Astrocyte (in vitro differentiated cells and primary cell): ENCODE measurements at regions not wholly inside any gene's neighbourhood (a gene's known extent, or its start where the extent isn't known, plus 50 kb on each side); places are given as distances from the start of the nearest gene placed in this dataset.

Experiments used
- DNase-seq: peaks from one replicate; pipeline ENCODE4 v3.0.0-alpha.2; 2010; ENCODE audit warnings: low read depth
- FAIRE-seq: peaks from 2 replicates; lab custom pipeline; 2011; peaks lifted over from hg19 to GRCh38; lab: Jason Lieb, UNC
- H2AFZ ChIP-seq: 2 replicates; pipeline ENCODE4 v1.6.0; 2012; ENCODE audit warnings: low read depth, low read length, inconsistent platforms
- H3K27ac ChIP-seq: 2 replicates; pipeline ENCODE4 v1.5.1; 2011; ENCODE audit warnings: low read depth, low read length, inconsistent platforms
- H3K27me3 ChIP-seq: 2 replicates; pipeline ENCODE4 v1.6.0; 2011; ENCODE audit warnings: low read length, inconsistent platforms; ENCODE audit not compliant: insufficient read depth
- H3K36me3 ChIP-seq: 2 replicates; pipeline ENCODE4 v1.5.1; 2011; ENCODE audit warnings: low read length, inconsistent platforms; ENCODE audit not compliant: insufficient read depth
- H3K4me1 ChIP-seq: 2 replicates; pipeline ENCODE4 v1.5.1; 2011; ENCODE audit warnings: low read length, inconsistent platforms; ENCODE audit not compliant: insufficient read depth
- H3K4me2 ChIP-seq: 2 replicates; pipeline ENCODE4 v1.6.0; 2012; ENCODE audit warnings: low read length, inconsistent platforms
- H3K4me3 ChIP-seq: 2 replicates; pipeline ENCODE4 v1.5.1; 2011; ENCODE audit warnings: low read depth, mild to moderate bottlenecking, low read length, inconsistent platforms; ENCODE audit not compliant: insufficient read depth
- H3K79me2 ChIP-seq: 2 replicates; pipeline ENCODE4 v1.6.0; 2012; ENCODE audit warnings: mild to moderate bottlenecking, low read length, inconsistent platforms; ENCODE audit not compliant: insufficient read depth
- H3K9ac ChIP-seq: 2 replicates; pipeline ENCODE4 v1.6.0; 2012; ENCODE audit warnings: mild to moderate bottlenecking, low read length, inconsistent platforms
- H3K9me3 ChIP-seq: 2 replicates; pipeline ENCODE4 v1.5.1; 2012; ENCODE audit warnings: low read depth, mild to moderate bottlenecking, low read length, inconsistent platforms; ENCODE audit not compliant: insufficient read depth
- H4K20me1 ChIP-seq: 2 replicates; pipeline ENCODE4 v1.6.0; 2012; ENCODE audit warnings: low read length, inconsistent platforms; ENCODE audit not compliant: insufficient read depth
- H3K27ac Mint-ChIP-seq: one replicate; pipeline ENCODE4 v1.8.0; 2021; ENCODE audit warnings: mild to moderate bottlenecking, mixed read lengths; ENCODE audit not compliant: unreplicated experiment
- H3K27me3 Mint-ChIP-seq: one replicate; pipeline ENCODE4 v1.8.0; 2021; ENCODE audit warnings: low read depth, mixed read lengths; ENCODE audit not compliant: unreplicated experiment
- H3K36me3 Mint-ChIP-seq: one replicate; pipeline ENCODE4 v1.8.0; 2021; ENCODE audit warnings: low read depth, mixed read lengths; ENCODE audit not compliant: unreplicated experiment
- H3K4me1 Mint-ChIP-seq: one replicate; pipeline ENCODE4 v1.8.0; 2021; ENCODE audit warnings: low read depth, mixed read lengths; ENCODE audit not compliant: unreplicated experiment
- H3K4me3 Mint-ChIP-seq: one replicate; pipeline ENCODE4 v1.8.0; 2021; ENCODE audit warnings: mild to moderate bottlenecking, moderate library complexity, mixed read lengths; ENCODE audit not compliant: unreplicated experiment
- H3K9me3 Mint-ChIP-seq: one replicate; pipeline ENCODE4 v1.8.0; 2021; ENCODE audit warnings: mild to moderate bottlenecking, mixed read lengths; ENCODE audit not compliant: unreplicated experiment
- EZH2 ChIP-seq: IDR thresholded peaks from 2 replicates; pipeline ENCODE4 v1.6.1; 2012; ENCODE audit warnings: mild to moderate bottlenecking, low read length, inconsistent platforms; ENCODE audit not compliant: insufficient read depth
- TF ChIP-seq, protein P1 (sequence below): IDR thresholded peaks from 2 replicates; pipeline ENCODE4 v1.5.1; 2011; ENCODE audit warnings: low read depth, mild to moderate bottlenecking, inconsistent platforms, low read length, moderate library complexity; ENCODE audit not compliant: insufficient read depth

DNA sequence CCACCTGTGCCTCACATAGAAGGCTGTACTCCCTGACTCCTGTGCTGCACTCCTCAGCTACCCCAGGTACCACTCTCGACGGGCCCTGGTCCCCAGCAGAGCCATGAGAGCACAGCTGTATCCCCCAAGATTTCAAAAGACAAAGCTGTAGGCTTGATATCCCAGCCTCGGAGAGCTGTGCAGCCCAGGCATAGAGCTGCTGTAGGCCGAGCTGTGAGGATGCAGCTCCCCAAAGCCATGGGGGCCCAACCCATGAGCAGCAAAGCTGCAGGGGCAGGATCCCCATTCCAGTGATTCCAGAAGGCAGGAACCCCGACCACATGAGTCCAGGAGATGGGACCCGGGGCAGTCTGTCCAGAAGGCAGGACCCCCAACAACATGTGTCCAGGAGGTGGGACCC, 123.8 kb upstream of the CBLN2 start:
- no peaks in the 10 kb centered on the region for H4K20me1 ChIP-seq
- H3K4me1 Mint-ChIP-seq, result no peaks in the 10 kb centered on the region
- no peak overlapping the region for H3K4me3 ChIP-seq
- H3K4me1 ChIP-seq, result no peaks in the 10 kb centered on the region
- no peak for FAIRE-seq
- no peak overlapping the region for H3K4me3 Mint-ChIP-seq
- no peaks in the 10 kb centered on the region for H3K27me3 ChIP-seq
- no peak overlapping the region for H3K4me2 ChIP-seq
- TF ChIP-seq, protein P1, sequence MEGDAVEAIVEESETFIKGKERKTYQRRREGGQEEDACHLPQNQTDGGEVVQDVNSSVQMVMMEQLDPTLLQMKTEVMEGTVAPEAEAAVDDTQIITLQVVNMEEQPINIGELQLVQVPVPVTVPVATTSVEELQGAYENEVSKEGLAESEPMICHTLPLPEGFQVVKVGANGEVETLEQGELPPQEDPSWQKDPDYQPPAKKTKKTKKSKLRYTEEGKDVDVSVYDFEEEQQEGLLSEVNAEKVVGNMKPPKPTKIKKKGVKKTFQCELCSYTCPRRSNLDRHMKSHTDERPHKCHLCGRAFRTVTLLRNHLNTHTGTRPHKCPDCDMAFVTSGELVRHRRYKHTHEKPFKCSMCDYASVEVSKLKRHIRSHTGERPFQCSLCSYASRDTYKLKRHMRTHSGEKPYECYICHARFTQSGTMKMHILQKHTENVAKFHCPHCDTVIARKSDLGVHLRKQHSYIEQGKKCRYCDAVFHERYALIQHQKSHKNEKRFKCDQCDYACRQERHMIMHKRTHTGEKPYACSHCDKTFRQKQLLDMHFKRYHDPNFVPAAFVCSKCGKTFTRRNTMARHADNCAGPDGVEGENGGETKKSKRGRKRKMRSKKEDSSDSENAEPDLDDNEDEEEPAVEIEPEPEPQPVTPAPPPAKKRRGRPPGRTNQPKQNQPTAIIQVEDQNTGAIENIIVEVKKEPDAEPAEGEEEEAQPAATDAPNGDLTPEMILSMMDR, result no peak
- TF ChIP-seq EZH2, result no peak
- no peaks in the 10 kb centered on the region for H3K36me3 ChIP-seq
- H3K36me3 Mint-ChIP-seq, result no peaks in the 10 kb centered on the region
- H3K9me3 ChIP-seq, result no peaks in the 10 kb centered on the region
- H3K9ac ChIP-seq, result no peak overlapping the region
- no peak overlapping the region for H3K27ac ChIP-seq
- no peak overlapping the region for H2AFZ ChIP-seq
- no peaks in the 10 kb centered on the region for H3K9me3 Mint-ChIP-seq
- no peak for DNase-seq
- no peak overlapping the region for H3K27ac Mint-ChIP-seq
- H3K79me2 ChIP-seq, result no peaks in the 10 kb centered on the region
- peaks cover 1% of the 10 kb centered on the region for H3K27me3 Mint-ChIP-seq

DNA sequence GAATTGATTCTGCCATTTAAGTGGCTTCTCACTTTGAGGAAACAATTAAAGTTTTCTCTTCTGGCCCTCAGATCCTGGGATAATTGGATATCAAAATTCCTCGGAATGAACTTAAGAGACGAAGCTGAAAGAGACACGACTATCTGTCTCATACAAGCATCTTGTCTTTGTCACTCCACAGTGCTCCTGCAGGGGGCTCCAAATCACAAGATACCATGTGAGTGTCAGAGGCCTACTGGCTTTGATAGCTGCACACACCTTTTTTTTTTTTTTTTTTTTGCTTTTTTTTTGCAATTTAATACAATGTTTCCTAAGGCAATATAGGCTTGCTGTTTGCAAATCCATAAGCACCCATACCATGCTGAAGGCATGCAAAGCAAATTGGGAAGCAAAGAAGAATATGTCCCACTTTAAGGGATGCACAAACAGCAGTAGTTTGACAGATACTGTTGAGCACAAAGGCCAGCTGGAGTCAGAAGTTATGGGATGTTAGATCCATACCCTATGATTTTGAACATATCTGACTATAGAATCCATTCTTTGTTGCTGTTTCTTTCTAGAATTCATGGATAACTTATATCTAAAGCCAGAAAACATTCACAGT, 109.0 kb upstream of the CBLN2 start:
- Histone ChIP-seq H3K79me2 (no peaks in the 10 kb centered on the region), H3K27me3 (no peaks in the 10 kb centered on the region), H3K9me3 (no peaks in the 10 kb centered on the region), H3K4me3 (no peak overlapping the region), H2AFZ (no peak overlapping the region), H3K4me2 (no peak overlapping the region), H3K27ac (no peak overlapping the region), H4K20me1 (no peaks in the 10 kb centered on the region), H3K4me1 (no peaks in the 10 kb centered on the region), H3K36me3 (no peaks in the 10 kb centered on the region), H3K9ac (no peak overlapping the region)
- Mint-ChIP-seq H3K36me3 (no peaks in the 10 kb centered on the region), H3K9me3 (no peaks in the 10 kb centered on the region), H3K27ac (no peak overlapping the region), H3K27me3 (no peaks in the 10 kb centered on the region), H3K4me3 (no peak overlapping the region), H3K4me1 (no peaks in the 10 kb centered on the region)
- no peak for TF ChIP-seq EZH2
- TF ChIP-seq, protein P1, result peak; percentile 48
- DNase-seq (no peak), FAIRE-seq (no peak)

DNA sequence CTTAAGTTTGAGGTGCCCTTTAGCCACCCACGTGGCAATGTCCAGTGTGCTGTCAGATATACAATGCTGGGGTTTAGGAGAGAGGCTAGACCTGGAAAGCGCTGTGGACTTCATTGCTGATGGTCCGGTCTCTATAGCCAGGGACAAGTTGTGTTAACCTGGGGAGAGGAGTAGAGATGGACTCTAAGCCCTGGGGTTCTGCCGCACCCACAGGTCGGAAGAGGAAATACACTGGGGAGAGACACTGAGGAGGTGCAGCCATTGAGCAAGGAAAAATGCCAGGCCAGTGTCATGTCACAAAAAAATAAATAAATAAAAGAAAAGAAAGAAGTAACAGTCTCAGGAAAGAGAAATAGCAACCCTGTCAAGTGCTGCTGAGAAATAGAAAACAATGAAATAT, 106.9 kb upstream of the CBLN2 start:
- Mint-ChIP-seq H3K4me3 (no peak overlapping the region), H3K9me3 (no peaks in the 10 kb centered on the region), H3K27me3 (no peaks in the 10 kb centered on the region), H3K36me3 (no peaks in the 10 kb centered on the region), H3K27ac (no peak overlapping the region), H3K4me1 (no peaks in the 10 kb centered on the region)
- H4K20me1 ChIP-seq, result no peaks in the 10 kb centered on the region
- no peaks in the 10 kb centered on the region for H3K9me3 ChIP-seq
- DNase-seq (no peak), FAIRE-seq (no peak)
- H2AFZ ChIP-seq, result no peak overlapping the region
- no peak for TF ChIP-seq EZH2
- TF ChIP-seq, protein P1, result no peak
- peaks cover 2% of the 10 kb centered on the region for H3K27me3 ChIP-seq
- no peaks in the 10 kb centered on the region for H3K79me2 ChIP-seq
- H3K4me2 ChIP-seq, result no peak overlapping the region
- H3K9ac ChIP-seq, result no peak overlapping the region
- H3K27ac ChIP-seq, result no peak overlapping the region
- no peaks in the 10 kb centered on the region for H3K4me1 ChIP-seq
- H3K4me3 ChIP-seq, result no peak overlapping the region
- H3K36me3 ChIP-seq, result no peaks in the 10 kb centered on the region
